HG02870 (cell line): ENCODE measurements at regions not wholly inside any gene's neighbourhood (a gene's known extent, or its start where the extent isn't known, plus 50 kb on each side); places are given as distances from the start of the nearest gene placed in this dataset.

Experiments
- ATAC-seq: cut with Tn5 transposase; IDR thresholded peaks from one replicate; pipeline ENCODE4 v1.9.1; 2021; ENCODE audit warnings: mild to moderate bottlenecking, moderate library complexity; ENCODE audit not compliant: unreplicated experiment

DNA sequence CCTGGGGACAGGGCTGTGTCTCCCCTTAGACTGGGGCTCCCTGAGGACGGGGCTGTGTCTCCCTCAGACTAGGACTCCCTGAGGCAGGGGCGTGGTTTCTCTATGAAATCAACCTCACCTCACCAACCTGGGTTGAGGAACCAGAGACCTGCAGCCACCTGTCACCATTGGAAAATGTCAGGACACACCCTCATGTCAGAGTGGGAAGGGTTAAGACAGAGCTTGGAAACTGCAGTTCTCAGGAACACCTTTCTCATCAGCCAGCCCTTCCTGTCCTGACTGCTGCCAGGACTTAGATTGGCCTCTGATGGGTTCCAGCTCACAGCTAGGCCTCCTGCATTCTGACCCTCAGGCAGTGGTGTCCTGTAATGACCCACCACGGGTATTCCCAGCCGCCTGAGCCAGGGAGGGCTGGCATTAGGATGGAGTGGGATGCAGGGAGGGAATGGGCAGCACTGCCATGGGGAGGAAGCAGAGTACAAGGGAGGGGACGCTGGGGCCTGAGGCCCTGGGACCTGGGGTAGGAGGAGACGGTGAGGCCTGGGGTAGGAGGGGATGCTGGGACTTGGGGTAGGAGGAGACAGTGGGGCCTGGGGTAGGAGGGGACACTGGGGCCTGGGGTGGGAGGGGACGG is 76.3 kb downstream of the MRPL14 start:
- no peak for ATAC-seq

DNA sequence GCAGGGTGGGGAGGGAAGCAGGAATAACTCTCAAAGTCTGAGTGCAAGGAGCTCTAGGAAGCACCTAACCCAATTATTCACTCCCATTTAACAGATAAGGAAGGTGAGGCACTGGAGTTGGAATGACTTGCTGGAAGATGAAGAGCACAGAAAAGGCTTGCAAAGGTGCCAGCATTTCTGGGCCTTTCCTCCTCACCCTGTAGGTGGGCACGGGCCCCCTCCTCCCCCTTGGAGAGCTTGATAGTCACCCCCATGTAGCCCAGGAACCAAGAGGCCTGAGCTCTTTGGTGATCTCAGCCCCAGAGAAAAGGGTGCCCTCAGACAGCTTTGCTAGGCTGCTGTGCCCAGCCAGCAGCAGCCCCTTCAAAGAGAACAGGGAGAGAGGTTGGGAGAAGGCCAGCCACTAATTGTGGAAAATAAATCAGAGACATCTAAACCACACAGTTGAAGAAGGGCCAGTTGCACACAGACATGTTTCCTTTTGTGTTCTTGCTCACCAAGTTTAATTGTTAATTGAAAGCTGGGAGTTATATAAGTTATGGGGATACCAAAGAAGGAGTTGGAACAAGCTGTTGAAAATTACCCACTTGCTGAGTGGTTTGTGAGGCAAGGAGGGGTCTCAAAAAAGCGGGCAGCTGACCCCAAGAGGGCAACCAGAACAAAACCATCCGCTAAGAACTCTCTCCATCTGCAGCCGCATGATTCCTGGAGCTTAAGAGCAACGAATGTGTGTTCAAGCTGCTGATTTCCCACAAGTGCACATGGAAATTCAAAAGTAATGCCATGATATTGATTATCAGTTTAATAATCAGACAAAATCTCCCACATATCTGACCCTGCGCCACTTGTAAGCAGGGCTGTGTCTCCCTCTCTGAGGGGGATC is 77.0 kb downstream of the MRPL14 start:
- ATAC-seq = no peak

DNA sequence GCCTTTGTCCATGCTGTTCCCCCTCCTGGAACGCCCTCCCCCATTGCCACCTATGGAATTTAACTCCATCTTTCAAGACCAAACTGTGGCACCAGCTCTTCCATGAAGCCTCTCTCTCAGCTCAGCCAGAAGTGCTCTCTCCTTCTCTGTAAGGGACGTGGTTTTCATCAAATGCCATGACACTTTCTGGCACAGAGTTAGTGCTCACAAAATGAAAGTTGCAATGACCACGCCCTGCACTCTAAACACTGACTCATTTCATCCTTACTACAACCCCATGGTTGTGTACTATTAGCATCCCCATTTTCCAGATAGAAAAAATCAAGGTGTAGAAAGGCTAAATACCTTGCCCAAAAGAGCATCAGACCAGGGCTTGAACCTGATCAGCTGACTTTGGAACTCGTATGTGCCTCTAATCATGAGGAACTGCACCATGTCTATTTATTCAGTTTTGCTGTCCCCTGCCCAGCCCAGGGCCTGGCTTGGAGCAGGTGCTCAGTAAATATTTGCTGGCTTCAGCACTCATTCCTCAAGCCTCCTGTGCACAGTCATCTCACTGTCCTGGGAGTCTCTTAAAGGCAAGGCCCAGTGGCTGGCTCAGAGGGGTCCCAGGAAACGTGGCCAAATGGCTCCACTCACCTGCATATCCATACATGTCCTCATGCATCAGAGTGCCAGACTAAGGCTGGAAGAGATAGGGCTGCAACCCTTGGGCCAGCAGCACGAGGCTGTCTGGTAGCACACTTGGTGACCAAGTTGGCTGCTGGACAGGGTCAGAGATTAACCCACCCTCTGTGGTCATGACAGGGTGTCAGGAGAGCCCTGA is 77.9 kb downstream of the MRPL14 start:
- no peak for ATAC-seq

DNA sequence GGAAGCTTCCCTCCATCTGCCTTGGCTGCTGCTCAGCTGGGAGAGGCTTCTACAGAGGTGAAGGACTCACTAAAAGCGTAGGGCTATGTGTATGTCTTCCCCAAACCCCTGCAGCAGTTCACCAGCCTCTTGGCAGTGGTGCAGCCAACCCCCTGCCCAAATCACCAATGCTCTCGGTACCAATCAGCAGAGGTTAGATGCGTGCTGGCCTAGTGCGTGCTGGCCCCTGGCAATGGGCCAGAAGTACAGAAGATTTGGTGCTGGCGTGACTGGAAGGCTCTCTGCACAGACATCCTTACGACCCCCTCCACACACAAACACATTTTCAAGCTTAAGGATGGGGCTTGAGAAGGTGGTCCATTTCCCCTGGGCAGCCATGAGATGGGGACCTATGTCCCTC is 79.0 kb downstream of the MRPL14 start:
- no peak for ATAC-seq

DNA sequence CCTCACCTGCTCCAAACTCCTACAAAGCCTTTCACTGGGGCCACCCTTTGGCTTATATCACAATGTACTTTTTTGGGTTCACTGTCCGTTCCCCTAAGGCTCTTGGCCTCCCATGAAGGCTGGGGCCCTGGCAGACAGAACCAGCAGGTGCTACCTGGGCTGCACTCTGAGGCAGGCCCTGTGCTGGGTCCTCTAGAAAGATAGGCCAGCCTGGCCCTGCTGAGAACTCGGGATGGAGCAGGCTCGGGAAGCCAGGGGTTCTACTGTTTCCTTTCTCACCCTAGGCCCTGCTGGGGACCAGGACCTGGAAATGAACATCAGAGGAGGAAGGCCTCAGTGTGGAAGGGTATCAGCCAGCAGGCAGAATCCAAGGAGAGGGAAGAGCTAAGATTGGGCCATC is 79.5 kb downstream of the MRPL14 start:
- ATAC-seq = no peak

- no peak for ATAC-seq
Measured at GRCh38 chr6:44047179-44047546, 80.1 kb downstream of the MRPL14 start.

GRCh38 chr6:44046516-44047178 is 80.6 kb downstream of the MRPL14 start:
- no peak for ATAC-seq

GRCh38 chr6:44045672-44046015 is 81.6 kb downstream of the MRPL14 start:
- no peak for ATAC-seq

GRCh38 chr6:44044940-44045671 is 82.1 kb downstream of the MRPL14 start:
- no peak for ATAC-seq

DNA sequence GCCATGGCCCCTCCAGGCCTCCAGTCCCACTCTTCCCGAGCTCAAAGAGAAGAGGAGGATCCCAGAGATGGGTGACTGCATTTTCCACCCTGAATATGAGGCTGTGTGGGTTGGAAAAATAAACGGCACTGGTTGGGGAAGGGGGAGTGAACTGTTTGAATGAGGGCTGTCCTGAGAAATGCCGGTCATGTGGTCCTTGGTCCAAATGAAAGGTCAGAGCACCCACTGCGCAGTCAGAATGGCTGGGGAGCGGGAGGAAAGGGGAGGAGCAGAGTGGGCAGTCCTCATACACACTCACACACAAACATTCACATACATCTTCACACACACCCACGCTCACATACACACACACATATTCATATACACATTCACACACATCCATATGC is 83.1 kb downstream of the MRPL14 start:
- ATAC-seq = no peak

GRCh38 chr6:44043479-44044153 is 83.6 kb downstream of the MRPL14 start:
- ATAC-seq = no peak

DNA sequence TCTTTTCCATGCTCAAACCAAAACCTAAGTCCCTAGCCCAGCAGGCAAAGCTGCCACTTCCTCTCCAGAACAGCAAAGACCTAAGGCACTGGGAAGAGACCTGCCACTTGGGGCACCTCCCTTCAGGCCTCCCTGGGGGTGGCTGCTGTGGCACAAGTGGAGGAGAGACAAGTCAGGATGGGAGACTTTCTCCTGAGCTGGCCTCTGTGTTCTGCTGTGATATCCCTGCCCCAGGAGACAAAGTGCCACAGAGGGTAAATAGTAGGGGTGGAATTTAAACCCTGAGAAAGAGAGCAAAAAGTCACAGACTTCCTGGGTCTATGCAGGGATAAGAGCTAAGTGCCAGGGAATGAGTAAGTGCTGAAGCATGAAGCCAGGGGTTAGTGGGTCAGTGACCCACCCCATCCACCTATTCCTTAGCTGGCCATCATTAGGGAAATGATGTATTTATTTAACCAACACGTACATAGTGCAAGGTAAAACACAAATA is 84.2 kb downstream of the MRPL14 start:
- no peak for ATAC-seq

GRCh38 chr6:44042261-44042988 is 84.8 kb downstream of the MRPL14 start:
- ATAC-seq = no peak

GRCh38 chr6:44041461-44042260 is 85.6 kb downstream of the MRPL14 start:
- no peak for ATAC-seq

DNA sequence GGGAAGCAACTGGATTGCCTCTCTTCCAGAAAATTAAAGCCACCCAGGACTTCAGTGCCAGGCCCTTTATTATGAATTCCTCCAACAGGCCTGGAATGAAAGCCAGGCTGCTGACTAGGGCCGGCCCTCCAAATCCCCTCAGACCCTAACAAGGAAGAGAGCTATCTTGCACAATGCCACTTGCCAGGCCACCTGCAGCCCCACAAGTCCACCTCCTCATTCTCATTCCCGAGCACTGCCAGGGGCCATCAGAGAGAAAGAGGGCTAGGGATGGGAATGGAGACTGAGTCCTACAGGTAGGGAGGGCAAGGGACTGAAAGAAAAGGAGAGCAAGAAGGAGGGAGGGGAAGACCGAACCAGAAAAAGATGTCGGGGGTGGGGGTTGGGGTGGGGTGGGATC is 86.5 kb downstream of the MRPL14 start:
- ATAC-seq = no peak

- ATAC-seq = no peak
Measured at GRCh38 chr6:44039839-44040350, 87.4 kb downstream of the MRPL14 start.

DNA sequence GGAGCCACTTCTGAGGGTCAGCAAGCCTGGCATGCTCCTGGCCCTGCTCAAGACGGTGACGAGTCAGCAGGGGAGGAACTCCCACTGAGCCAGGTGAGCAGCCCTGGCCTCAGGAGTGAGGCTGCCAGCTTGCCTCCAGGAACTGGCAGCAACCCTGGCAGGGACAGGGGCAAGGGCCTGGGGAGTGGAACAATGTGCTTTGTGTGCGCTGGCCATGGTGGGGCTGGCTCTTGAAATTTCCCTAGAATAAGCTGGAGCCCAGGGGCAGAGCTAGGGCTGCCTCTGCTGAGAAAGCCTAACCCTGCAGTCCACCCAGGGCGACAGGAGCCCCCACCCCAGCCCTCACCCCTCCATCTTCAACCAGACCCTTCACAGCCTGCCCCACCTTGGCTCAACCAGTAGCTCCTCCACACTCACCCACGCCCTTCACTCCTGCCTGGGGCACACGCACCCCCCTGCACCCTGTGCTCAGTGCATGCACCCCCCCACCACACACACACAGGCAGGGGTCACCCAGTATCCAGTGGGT is 88.0 kb downstream of the MRPL14 start:
- ATAC-seq = no peak

DNA sequence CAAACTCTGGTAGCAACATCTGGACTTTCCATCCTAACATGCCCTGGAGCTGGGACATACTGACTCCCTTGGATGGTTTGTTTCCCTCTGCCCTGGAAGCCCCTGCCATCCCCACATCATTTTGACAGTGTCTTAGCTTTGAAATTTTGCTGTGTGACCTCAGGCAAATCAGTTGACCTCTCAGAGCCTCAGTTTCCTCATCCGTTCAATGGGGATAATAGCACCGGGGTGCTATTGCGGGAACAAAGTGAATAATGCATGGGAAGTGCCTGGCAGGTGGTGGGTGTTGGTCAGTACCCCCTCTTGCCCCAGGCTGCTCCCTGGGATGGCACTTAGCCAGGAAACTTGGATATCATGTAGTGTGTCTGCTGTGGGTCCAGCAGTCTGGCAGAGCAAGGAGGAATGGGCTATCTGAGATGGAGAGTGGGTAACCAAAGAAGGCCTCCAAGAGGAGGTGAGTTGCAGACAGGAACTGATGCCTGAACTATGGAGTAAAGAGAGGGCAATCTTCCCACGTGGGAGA is 88.6 kb downstream of the MRPL14 start:
- no peak for ATAC-seq
